ENCODE measurements at regions not wholly inside any gene's neighbourhood (a gene's known extent, or its start where the extent isn't known, plus 50 kb on each side); places are given as distances from the start of the nearest gene placed in this dataset.

DNA sequence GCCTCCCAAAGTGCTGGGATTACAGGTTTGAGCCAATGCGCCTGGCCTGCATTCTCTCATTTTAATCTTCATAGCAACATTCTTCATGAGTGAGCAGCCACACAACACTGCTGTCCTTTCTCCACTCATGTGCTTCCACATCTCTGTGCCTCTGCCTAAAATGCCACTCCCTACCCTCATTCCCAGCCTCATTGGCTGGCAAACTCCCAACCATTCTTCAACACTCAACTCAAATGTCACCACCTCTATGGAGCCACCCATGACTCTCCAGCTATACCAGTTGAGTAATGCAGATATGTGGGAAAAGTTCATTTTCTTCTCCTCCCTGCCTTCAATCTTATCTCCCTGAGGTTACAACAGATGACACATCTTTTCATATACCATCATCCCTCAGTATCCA, 53.9 kb upstream of the ZC3H12A start:
- Histone ChIP-seq H3K9me3 (ENCODE audit: low read depth, low read length) (no peaks in the 10 kb centered on the region), H3K36me3 (ENCODE audit: insufficient read depth, low read length) (no peaks in the 10 kb centered on the region), H3K4me3 (no peak overlapping the region), H3K9ac (ENCODE audit: insufficient read length) (no peak overlapping the region), H3K27ac (no peak overlapping the region)
- TF ChIP-seq EZH2 (IDR thresholded peaks at IDR 0.05) = no peak
- no peak for TF ChIP-seq POLR2AphosphoS5 (IDR thresholded peaks at IDR 0.05; ENCODE audit: borderline replicate concordance, low read depth, low read length)
- TF ChIP-seq FOXP2 (optimal IDR thresholded peaks at IDR 0.05; ENCODE audit: control extremely low read depth, extremely low read length, insufficient read depth) = no peak
- no peak for DNase-seq (ENCODE audit: low read depth, low spot score)

DNA sequence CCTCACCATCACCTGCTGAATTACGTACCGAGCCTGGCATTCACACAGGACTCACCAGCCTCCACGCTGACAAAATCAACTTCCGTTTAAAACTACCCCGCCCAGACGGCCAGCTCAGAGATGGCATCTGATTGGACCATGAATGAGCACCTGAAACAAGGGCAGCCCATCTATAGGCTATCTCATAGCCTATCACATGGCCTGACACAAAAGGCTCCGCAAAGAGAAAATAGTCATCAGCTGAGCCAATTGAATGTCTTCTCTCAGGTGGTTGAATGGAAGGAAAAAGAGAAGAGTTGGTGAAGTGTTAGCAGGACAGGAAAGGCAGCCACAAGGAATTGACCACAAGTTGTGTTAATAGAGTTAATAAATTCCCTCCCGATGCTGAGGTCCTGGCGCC, 50.6 kb upstream of the ZC3H12A start:
- TF ChIP-seq POLR2AphosphoS5 (IDR thresholded peaks at IDR 0.05; ENCODE audit: borderline replicate concordance, low read depth, low read length) (no peak), FOXP2 (optimal IDR thresholded peaks at IDR 0.05; ENCODE audit: control extremely low read depth, extremely low read length, insufficient read depth) (no peak), EZH2 (IDR thresholded peaks at IDR 0.05) (no peak)
- H3K9me3 ChIP-seq (ENCODE audit: low read depth, low read length) = no peaks in the 10 kb centered on the region
- H3K9ac ChIP-seq (ENCODE audit: insufficient read length) = no peak overlapping the region
- no peak overlapping the region for H3K27ac ChIP-seq
- no peak overlapping the region for H3K4me3 ChIP-seq
- no peaks in the 10 kb centered on the region for H3K36me3 ChIP-seq (ENCODE audit: insufficient read depth, low read length)
- DNase-seq (ENCODE audit: low read depth, low spot score) = no peak

DNA sequence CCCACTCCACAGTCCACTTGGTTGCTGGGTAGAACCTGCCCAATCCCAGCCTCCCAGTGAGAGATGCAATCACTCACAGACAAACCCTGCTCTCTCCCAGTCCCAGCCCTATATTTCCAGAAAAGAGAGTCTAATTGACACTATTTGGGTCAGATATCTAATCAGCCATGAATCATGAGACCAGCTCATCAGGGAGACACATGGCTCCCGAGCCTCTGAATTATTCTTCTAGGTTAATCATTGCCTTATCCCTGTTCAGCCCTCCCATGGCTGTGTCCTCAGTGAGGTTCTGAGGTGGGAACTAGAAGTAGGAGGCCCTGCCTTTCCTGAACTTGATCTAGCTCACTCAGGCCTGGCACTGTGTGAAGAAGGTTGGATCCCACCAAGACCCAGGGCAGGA, 49.9 kb upstream of the ZC3H12A start:
- TF ChIP-seq FOXP2 (optimal IDR thresholded peaks at IDR 0.05; ENCODE audit: control extremely low read depth, extremely low read length, insufficient read depth) (no peak), EZH2 (IDR thresholded peaks at IDR 0.05) (no peak), POLR2AphosphoS5 (IDR thresholded peaks at IDR 0.05; ENCODE audit: borderline replicate concordance, low read depth, low read length) (no peak)
- DNase-seq (ENCODE audit: low read depth, low spot score) = no peak
- no peak overlapping the region for H3K9ac ChIP-seq (ENCODE audit: insufficient read length)
- H3K9me3 ChIP-seq (ENCODE audit: low read depth, low read length) = no peaks in the 10 kb centered on the region
- H3K4me3 ChIP-seq = no peak overlapping the region
- H3K36me3 ChIP-seq (ENCODE audit: insufficient read depth, low read length) = no peaks in the 10 kb centered on the region
- no peak overlapping the region for H3K27ac ChIP-seq
